ENCODE measurements at regions not wholly inside any gene's neighbourhood (a gene's known extent, or its start where the extent isn't known, plus 50 kb on each side); places are given as distances from the start of the nearest gene placed in this dataset.

DNA sequence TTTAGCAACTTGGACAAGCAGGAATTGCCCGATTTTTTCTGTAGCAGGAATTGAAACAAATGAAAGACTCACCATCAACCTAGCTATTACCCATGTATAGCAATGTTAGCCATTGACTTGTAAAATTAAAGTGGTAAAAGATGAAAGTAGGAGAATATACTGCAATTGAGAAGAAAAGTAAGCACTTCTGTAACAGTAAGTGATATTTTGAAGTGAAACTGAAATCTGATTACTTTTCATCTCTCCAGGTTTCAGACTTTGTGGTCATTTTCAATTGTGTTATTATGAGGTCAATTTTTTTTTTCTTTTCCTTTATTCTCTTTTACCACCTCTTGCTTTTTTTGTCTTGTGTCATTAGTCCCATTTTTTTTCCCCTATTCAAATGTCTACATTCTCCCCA, 1078.2 kb downstream of the ZPLD1 start:
- TF ChIP-seq EP300 (IDR thresholded peaks at IDR 0.05): no peak
- TF ChIP-seq, protein P1, sequence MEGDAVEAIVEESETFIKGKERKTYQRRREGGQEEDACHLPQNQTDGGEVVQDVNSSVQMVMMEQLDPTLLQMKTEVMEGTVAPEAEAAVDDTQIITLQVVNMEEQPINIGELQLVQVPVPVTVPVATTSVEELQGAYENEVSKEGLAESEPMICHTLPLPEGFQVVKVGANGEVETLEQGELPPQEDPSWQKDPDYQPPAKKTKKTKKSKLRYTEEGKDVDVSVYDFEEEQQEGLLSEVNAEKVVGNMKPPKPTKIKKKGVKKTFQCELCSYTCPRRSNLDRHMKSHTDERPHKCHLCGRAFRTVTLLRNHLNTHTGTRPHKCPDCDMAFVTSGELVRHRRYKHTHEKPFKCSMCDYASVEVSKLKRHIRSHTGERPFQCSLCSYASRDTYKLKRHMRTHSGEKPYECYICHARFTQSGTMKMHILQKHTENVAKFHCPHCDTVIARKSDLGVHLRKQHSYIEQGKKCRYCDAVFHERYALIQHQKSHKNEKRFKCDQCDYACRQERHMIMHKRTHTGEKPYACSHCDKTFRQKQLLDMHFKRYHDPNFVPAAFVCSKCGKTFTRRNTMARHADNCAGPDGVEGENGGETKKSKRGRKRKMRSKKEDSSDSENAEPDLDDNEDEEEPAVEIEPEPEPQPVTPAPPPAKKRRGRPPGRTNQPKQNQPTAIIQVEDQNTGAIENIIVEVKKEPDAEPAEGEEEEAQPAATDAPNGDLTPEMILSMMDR (IDR thresholded peaks at IDR 0.05): no peak

All from sigmoid colon (tissue), 4 donors.